OCI-LY3 (cell line): ENCODE measurements at regions not wholly inside any gene's neighbourhood (a gene's known extent, or its start where the extent isn't known, plus 50 kb on each side); places are given as distances from the start of the nearest gene placed in this dataset.

Experiments
- EZH2phosphoT487 ChIP-seq: fragments of 200-600 bp; shearing (Covaris generic); IDR thresholded peaks from 2 replicates; pipeline ENCODE4 v1.6.1; 2018; ENCODE audit warnings: antibody characterized with exemption, mixed run types, low read depth
- TF ChIP-seq, protein P1 (sequence below): fragments of 200-600, 300-600 bp; sonication (generic); IDR thresholded peaks from 2 replicates; pipeline ENCODE4 v1.5.1; 2014; ENCODE audit warnings: antibody characterized with exemption, low read length, low read depth

DNA sequence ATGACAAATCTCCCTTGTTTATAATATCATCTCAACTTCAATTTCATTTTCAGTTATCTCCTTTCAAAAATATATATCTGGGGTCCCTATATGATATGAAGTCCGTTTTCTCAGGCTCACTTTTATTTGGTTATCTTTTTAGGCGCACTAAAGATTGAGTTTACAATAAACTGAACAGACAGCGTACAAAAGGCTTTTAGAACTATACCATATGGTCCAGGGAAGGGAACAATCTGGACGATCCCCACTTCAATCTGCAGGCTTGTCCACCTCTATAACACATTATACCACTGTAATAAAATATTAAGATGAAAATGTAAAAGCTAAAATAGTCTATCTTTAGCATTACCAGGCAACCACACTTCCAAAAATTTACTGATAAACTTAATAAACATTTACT is 289.9 kb downstream of the ZEB2 start:
- TF ChIP-seq, protein P1, sequence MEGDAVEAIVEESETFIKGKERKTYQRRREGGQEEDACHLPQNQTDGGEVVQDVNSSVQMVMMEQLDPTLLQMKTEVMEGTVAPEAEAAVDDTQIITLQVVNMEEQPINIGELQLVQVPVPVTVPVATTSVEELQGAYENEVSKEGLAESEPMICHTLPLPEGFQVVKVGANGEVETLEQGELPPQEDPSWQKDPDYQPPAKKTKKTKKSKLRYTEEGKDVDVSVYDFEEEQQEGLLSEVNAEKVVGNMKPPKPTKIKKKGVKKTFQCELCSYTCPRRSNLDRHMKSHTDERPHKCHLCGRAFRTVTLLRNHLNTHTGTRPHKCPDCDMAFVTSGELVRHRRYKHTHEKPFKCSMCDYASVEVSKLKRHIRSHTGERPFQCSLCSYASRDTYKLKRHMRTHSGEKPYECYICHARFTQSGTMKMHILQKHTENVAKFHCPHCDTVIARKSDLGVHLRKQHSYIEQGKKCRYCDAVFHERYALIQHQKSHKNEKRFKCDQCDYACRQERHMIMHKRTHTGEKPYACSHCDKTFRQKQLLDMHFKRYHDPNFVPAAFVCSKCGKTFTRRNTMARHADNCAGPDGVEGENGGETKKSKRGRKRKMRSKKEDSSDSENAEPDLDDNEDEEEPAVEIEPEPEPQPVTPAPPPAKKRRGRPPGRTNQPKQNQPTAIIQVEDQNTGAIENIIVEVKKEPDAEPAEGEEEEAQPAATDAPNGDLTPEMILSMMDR: no peak
- TF ChIP-seq EZH2phosphoT487: no peak
